ENCODE measurements at regions not wholly inside any gene's neighbourhood (a gene's known extent, or its start where the extent isn't known, plus 50 kb on each side); places are given as distances from the start of the nearest gene placed in this dataset.

DNA sequence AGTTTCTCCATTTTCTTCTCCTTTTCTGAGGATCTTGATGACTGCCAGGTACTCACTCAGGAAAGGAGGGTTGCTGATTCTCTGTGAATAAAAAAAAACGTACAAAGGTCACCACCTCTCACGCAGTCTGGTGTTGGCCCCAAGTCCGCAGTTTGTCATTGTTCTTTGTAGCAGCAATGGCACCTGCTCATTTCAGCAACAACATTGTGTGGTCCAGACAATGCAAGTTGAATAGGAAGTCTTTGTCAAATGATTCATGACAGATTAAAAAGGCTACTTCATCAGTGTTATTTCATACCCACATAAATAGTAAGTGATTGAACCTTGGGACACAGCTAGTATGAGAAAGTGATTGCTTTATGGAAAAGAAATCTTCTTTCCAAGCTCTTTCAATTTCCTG is 653.5 kb upstream of the MGMT start:
- no peaks in the 10 kb centered on the region for H3K36me3 ChIP-seq (ENCODE audit: control insufficient read depth in 3 of 3, insufficient read depth in 3 of 3, low read length in 3 of 3)
- H3K27ac ChIP-seq (ENCODE audit: low read depth, low read length), result no peak overlapping the region
- no peaks in the 10 kb centered on the region for H3K4me1 ChIP-seq (ENCODE audit: control insufficient read depth in 3 of 3, insufficient read depth in 3 of 3, low read length in 3 of 3)
- no peak overlapping the region for H3K9ac ChIP-seq (ENCODE audit: low read depth in 1 of 3, low read length in 3 of 3)
- H3K27me3 ChIP-seq (ENCODE audit: control insufficient read depth in 3 of 3, insufficient read depth in 3 of 3, low read length in 3 of 3), result peaks cover 0 to 3% (median 0%) of the 10 kb centered on the region in 3 donors
- no peaks in the 10 kb centered on the region for H3K9me3 ChIP-seq (ENCODE audit: control insufficient read depth in 3 of 3, low read length in 3 of 3)
- H3K4me3 ChIP-seq (ENCODE audit: low read length in 3 of 3), result no peak overlapping the region

DNA sequence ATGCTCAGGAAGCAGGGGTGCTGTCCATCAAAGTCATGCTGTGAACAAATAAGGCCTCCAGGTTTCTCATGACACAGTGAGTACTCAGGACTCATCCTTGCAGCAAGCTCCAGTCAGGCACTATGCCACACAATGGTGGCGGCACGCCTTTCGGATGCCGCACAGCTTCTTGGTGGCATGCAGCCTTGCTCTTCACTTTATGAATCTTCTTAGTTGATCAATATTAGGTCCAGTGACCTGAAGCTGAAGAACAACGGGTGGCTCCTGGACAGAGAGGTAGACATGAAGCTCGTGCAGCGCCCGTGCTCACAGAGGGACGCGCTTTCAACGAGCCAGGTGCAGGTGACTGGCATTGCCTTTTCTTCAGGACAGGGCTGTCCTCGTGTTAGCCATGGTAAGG is 653.0 kb upstream of the MGMT start:
- Histone ChIP-seq H3K27me3 (ENCODE audit: control insufficient read depth in 3 of 3, insufficient read depth in 3 of 3, low read length in 3 of 3) (peaks cover 0 to 3% (median 0%) of the 10 kb centered on the region in 3 donors), H3K9me3 (ENCODE audit: control insufficient read depth in 3 of 3, low read length in 3 of 3) (no peaks in the 10 kb centered on the region), H3K4me3 (ENCODE audit: low read length in 3 of 3) (no peak overlapping the region), H3K27ac (ENCODE audit: low read depth, low read length) (no peak overlapping the region), H3K4me1 (ENCODE audit: control insufficient read depth in 3 of 3, insufficient read depth in 3 of 3, low read length in 3 of 3) (no peaks in the 10 kb centered on the region), H3K36me3 (ENCODE audit: control insufficient read depth in 3 of 3, insufficient read depth in 3 of 3, low read length in 3 of 3) (no peaks in the 10 kb centered on the region), H3K9ac (ENCODE audit: low read depth in 1 of 3, low read length in 3 of 3) (no peak overlapping the region)

- H3K27me3 ChIP-seq (ENCODE audit: control insufficient read depth in 3 of 3, insufficient read depth in 3 of 3, low read length in 3 of 3), result peaks cover 0 to 3% (median 0%) of the 10 kb centered on the region in 3 donors
- H3K4me3 ChIP-seq (ENCODE audit: low read length in 3 of 3), result no peak overlapping the region
- H3K9me3 ChIP-seq (ENCODE audit: control insufficient read depth in 3 of 3, low read length in 3 of 3), result no peaks in the 10 kb centered on the region
- H3K27ac ChIP-seq (ENCODE audit: low read depth, low read length), result no peak overlapping the region
- no peaks in the 10 kb centered on the region for H3K36me3 ChIP-seq (ENCODE audit: control insufficient read depth in 3 of 3, insufficient read depth in 3 of 3, low read length in 3 of 3)
- no peaks in the 10 kb centered on the region for H3K4me1 ChIP-seq (ENCODE audit: control insufficient read depth in 3 of 3, insufficient read depth in 3 of 3, low read length in 3 of 3)
- H3K9ac ChIP-seq (ENCODE audit: low read depth in 1 of 3, low read length in 3 of 3), result no peak overlapping the region
Observed at GRCh38 chr10:128814782-128815181, 652.3 kb upstream of the MGMT start.

DNA sequence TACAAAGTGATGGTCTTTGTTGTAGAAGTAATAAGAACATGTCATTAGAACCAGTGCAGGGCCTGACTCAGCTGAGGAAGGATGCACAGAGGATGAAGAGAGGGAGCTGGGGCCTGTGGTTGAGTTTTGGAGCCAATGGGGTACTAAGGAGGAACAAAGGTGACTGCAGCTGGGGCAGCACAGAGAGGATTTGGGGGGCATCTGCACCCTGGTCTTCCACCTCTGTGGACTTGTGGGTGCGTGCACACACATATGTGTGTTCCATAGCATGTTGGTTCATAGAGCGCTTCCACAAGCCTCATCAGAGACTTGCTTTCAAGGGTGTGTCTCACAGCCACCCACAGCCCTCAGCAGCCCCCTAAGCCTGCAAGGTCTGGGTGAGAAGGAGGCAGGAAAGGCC is 650.3 kb upstream of the MGMT start:
- H3K9me3 ChIP-seq (ENCODE audit: control insufficient read depth in 3 of 3, low read length in 3 of 3), result peaks cover 0 to 2% (median 0%) of the 10 kb centered on the region in 3 donors
- H3K9ac ChIP-seq (ENCODE audit: low read depth in 1 of 3, low read length in 3 of 3), result no peak overlapping the region
- H3K36me3 ChIP-seq (ENCODE audit: control insufficient read depth in 3 of 3, insufficient read depth in 3 of 3, low read length in 3 of 3), result no peaks in the 10 kb centered on the region
- no peaks in the 10 kb centered on the region for H3K4me1 ChIP-seq (ENCODE audit: control insufficient read depth in 3 of 3, insufficient read depth in 3 of 3, low read length in 3 of 3)
- no peak overlapping the region for H3K4me3 ChIP-seq (ENCODE audit: low read length in 3 of 3)
- H3K27ac ChIP-seq (ENCODE audit: low read depth, low read length), result no peak overlapping the region
- peaks cover 0 to 3% (median 0%) of the 10 kb centered on the region in 3 donors for H3K27me3 ChIP-seq (ENCODE audit: control insufficient read depth in 3 of 3, insufficient read depth in 3 of 3, low read length in 3 of 3)

- Histone ChIP-seq H3K9me3 (ENCODE audit: control insufficient read depth in 3 of 3, low read length in 3 of 3) (peaks cover 0 to 2% (median 0%) of the 10 kb centered on the region in 3 donors), H3K27me3 (ENCODE audit: control insufficient read depth in 3 of 3, insufficient read depth in 3 of 3, low read length in 3 of 3) (peaks cover 0 to 3% (median 0%) of the 10 kb centered on the region in 3 donors), H3K4me3 (ENCODE audit: low read length in 3 of 3) (no peak overlapping the region), H3K4me1 (ENCODE audit: control insufficient read depth in 3 of 3, insufficient read depth in 3 of 3, low read length in 3 of 3) (no peaks in the 10 kb centered on the region), H3K9ac (ENCODE audit: low read depth in 1 of 3, low read length in 3 of 3) (no peak overlapping the region), H3K36me3 (ENCODE audit: control insufficient read depth in 3 of 3, insufficient read depth in 3 of 3, low read length in 3 of 3) (no peaks in the 10 kb centered on the region), H3K27ac (ENCODE audit: low read depth, low read length) (no peak overlapping the region)
Observed at GRCh38 chr10:128817636-128818035, 649.4 kb upstream of the MGMT start.

- H3K9me3 ChIP-seq (ENCODE audit: control insufficient read depth in 3 of 3, low read length in 3 of 3), result peaks cover 0 to 2% (median 0%) of the 10 kb centered on the region in 3 donors
- no peak overlapping the region for H3K27ac ChIP-seq (ENCODE audit: low read depth, low read length)
- H3K27me3 ChIP-seq (ENCODE audit: control insufficient read depth in 3 of 3, insufficient read depth in 3 of 3, low read length in 3 of 3), result peaks cover 0 to 13% (median 0%) of the 10 kb centered on the region in 3 donors
- no peak overlapping the region for H3K9ac ChIP-seq (ENCODE audit: low read depth in 1 of 3, low read length in 3 of 3)
- H3K4me3 ChIP-seq (ENCODE audit: low read length in 3 of 3), result no peak overlapping the region
- H3K4me1 ChIP-seq (ENCODE audit: control insufficient read depth in 3 of 3, insufficient read depth in 3 of 3, low read length in 3 of 3), result no peaks in the 10 kb centered on the region
- no peaks in the 10 kb centered on the region for H3K36me3 ChIP-seq (ENCODE audit: control insufficient read depth in 3 of 3, insufficient read depth in 3 of 3, low read length in 3 of 3)
Observed at GRCh38 chr10:128820663-128821062, 646.4 kb upstream of the MGMT start.

GRCh38 chr10:128823201-128823600 is 643.8 kb upstream of the MGMT start:
- Histone ChIP-seq H3K27ac (ENCODE audit: low read depth, low read length) (no peak overlapping the region), H3K27me3 (ENCODE audit: control insufficient read depth in 3 of 3, insufficient read depth in 3 of 3, low read length in 3 of 3) (peaks cover 0 to 18% (median 0%) of the 10 kb centered on the region in 3 donors), H3K4me3 (ENCODE audit: low read length in 3 of 3) (no peak overlapping the region), H3K9me3 (ENCODE audit: control insufficient read depth in 3 of 3, low read length in 3 of 3) (peaks cover 0 to 2% (median 0%) of the 10 kb centered on the region in 3 donors), H3K4me1 (ENCODE audit: control insufficient read depth in 3 of 3, insufficient read depth in 3 of 3, low read length in 3 of 3) (no peaks in the 10 kb centered on the region), H3K36me3 (ENCODE audit: control insufficient read depth in 3 of 3, insufficient read depth in 3 of 3, low read length in 3 of 3) (no peaks in the 10 kb centered on the region), H3K9ac (ENCODE audit: low read depth in 1 of 3, low read length in 3 of 3) (no peak overlapping the region)

- Histone ChIP-seq H3K36me3 (ENCODE audit: control insufficient read depth in 3 of 3, insufficient read depth in 3 of 3, low read length in 3 of 3) (no peaks in the 10 kb centered on the region), H3K4me3 (ENCODE audit: low read length in 3 of 3) (no peak overlapping the region), H3K9me3 (ENCODE audit: control insufficient read depth in 3 of 3, low read length in 3 of 3) (peaks cover 0 to 2% (median 0%) of the 10 kb centered on the region in 3 donors), H3K4me1 (ENCODE audit: control insufficient read depth in 3 of 3, insufficient read depth in 3 of 3, low read length in 3 of 3) (no peaks in the 10 kb centered on the region), H3K27ac (ENCODE audit: low read depth, low read length) (no peak overlapping the region), H3K27me3 (ENCODE audit: control insufficient read depth in 3 of 3, insufficient read depth in 3 of 3, low read length in 3 of 3) (peaks cover 0 to 18% (median 0%) of the 10 kb centered on the region in 3 donors), H3K9ac (ENCODE audit: low read depth in 1 of 3, low read length in 3 of 3) (no peak overlapping the region)
Observed at GRCh38 chr10:128825626-128826025, 641.4 kb upstream of the MGMT start.

GRCh38 chr10:128833671-128834070 is 633.4 kb upstream of the MGMT start:
- Histone ChIP-seq H3K4me1 (ENCODE audit: control insufficient read depth in 3 of 3, insufficient read depth in 3 of 3, low read length in 3 of 3) (no peaks in the 10 kb centered on the region), H3K9ac (ENCODE audit: low read depth in 1 of 3, low read length in 3 of 3) (no peak overlapping the region), H3K27ac (ENCODE audit: low read depth, low read length) (no peak overlapping the region), H3K36me3 (ENCODE audit: control insufficient read depth in 3 of 3, insufficient read depth in 3 of 3, low read length in 3 of 3) (no peaks in the 10 kb centered on the region), H3K27me3 (ENCODE audit: control insufficient read depth in 3 of 3, insufficient read depth in 3 of 3, low read length in 3 of 3) (no peaks in the 10 kb centered on the region), H3K9me3 (ENCODE audit: control insufficient read depth in 3 of 3, low read length in 3 of 3) (no peaks in the 10 kb centered on the region), H3K4me3 (ENCODE audit: low read length in 3 of 3) (no peak overlapping the region)

DNA sequence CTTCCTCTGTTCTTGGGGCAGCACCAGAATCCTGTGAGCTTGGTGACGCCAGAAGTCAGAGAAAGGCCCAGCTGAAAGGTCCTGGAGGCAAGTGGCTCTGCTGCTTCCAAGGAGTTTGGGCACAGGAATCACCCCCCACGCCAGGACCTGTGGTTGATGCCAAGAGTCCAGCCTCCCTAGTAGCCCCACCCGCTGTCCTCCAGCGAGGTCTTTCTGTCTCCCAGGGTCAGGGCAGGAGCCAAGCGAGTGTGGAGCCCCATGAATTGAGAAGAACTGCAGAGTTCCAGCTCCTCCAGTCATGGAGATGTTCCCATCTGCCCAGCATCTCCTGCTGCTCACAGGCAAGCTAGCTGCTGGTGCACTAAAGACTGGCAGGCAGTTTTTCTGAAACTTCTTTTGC is 631.7 kb upstream of the MGMT start:
- H3K9ac ChIP-seq (ENCODE audit: low read depth in 1 of 3, low read length in 3 of 3), result no peak overlapping the region
- H3K27ac ChIP-seq (ENCODE audit: low read depth, low read length), result no peak overlapping the region
- H3K4me1 ChIP-seq (ENCODE audit: control insufficient read depth in 3 of 3, insufficient read depth in 3 of 3, low read length in 3 of 3), result no peaks in the 10 kb centered on the region
- no peaks in the 10 kb centered on the region for H3K36me3 ChIP-seq (ENCODE audit: control insufficient read depth in 3 of 3, insufficient read depth in 3 of 3, low read length in 3 of 3)
- no peaks in the 10 kb centered on the region for H3K9me3 ChIP-seq (ENCODE audit: control insufficient read depth in 3 of 3, low read length in 3 of 3)
- H3K4me3 ChIP-seq (ENCODE audit: low read length in 3 of 3), result no peak overlapping the region
- no peaks in the 10 kb centered on the region for H3K27me3 ChIP-seq (ENCODE audit: control insufficient read depth in 3 of 3, insufficient read depth in 3 of 3, low read length in 3 of 3)

- Histone ChIP-seq H3K9ac (ENCODE audit: low read depth in 1 of 3, low read length in 3 of 3) (no peak overlapping the region), H3K36me3 (ENCODE audit: control insufficient read depth in 3 of 3, insufficient read depth in 3 of 3, low read length in 3 of 3) (no peaks in the 10 kb centered on the region), H3K4me1 (ENCODE audit: control insufficient read depth in 3 of 3, insufficient read depth in 3 of 3, low read length in 3 of 3) (no peaks in the 10 kb centered on the region), H3K27ac (ENCODE audit: low read depth, low read length) (no peak overlapping the region), H3K9me3 (ENCODE audit: control insufficient read depth in 3 of 3, low read length in 3 of 3) (no peaks in the 10 kb centered on the region), H3K27me3 (ENCODE audit: control insufficient read depth in 3 of 3, insufficient read depth in 3 of 3, low read length in 3 of 3) (no peaks in the 10 kb centered on the region), H3K4me3 (ENCODE audit: low read length in 3 of 3) (no peak overlapping the region)
Observed at GRCh38 chr10:128837478-128837877, 629.6 kb upstream of the MGMT start.

All from skeletal muscle tissue (tissue), 3 donors.